ENCODE measurements at regions not wholly inside any gene's neighbourhood (a gene's known extent, or its start where the extent isn't known, plus 50 kb on each side); places are given as distances from the start of the nearest gene placed in this dataset.

- Mint-ChIP-seq H3K36me3 (ENCODE audit: low read depth) (no peaks in the 10 kb centered on the region), H3K27me3 (ENCODE audit: low read depth, poor library complexity) (no peaks in the 10 kb centered on the region), H3K4me3 (no peak overlapping the region), H3K9me3 (peaks cover 4% of the 10 kb centered on the region), H3K27ac (no peak overlapping the region), H3K4me1 (no peaks in the 10 kb centered on the region)
- DNase-seq = no peak
- TF ChIP-seq, protein P1, sequence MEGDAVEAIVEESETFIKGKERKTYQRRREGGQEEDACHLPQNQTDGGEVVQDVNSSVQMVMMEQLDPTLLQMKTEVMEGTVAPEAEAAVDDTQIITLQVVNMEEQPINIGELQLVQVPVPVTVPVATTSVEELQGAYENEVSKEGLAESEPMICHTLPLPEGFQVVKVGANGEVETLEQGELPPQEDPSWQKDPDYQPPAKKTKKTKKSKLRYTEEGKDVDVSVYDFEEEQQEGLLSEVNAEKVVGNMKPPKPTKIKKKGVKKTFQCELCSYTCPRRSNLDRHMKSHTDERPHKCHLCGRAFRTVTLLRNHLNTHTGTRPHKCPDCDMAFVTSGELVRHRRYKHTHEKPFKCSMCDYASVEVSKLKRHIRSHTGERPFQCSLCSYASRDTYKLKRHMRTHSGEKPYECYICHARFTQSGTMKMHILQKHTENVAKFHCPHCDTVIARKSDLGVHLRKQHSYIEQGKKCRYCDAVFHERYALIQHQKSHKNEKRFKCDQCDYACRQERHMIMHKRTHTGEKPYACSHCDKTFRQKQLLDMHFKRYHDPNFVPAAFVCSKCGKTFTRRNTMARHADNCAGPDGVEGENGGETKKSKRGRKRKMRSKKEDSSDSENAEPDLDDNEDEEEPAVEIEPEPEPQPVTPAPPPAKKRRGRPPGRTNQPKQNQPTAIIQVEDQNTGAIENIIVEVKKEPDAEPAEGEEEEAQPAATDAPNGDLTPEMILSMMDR (IDR thresholded peaks at IDR 0.05) = no peak
These were observed 377.7 kb downstream of the NUAK1 start for GRCh38 chr12:105761075-105761474.

- Mint-ChIP-seq H3K9me3 (peaks cover 7% of the 10 kb centered on the region), H3K4me3 (no peak overlapping the region), H3K36me3 (ENCODE audit: low read depth) (no peaks in the 10 kb centered on the region), H3K27ac (no peak overlapping the region), H3K4me1 (no peaks in the 10 kb centered on the region), H3K27me3 (ENCODE audit: low read depth, poor library complexity) (peaks cover 3% of the 10 kb centered on the region)
- no peak for DNase-seq
- TF ChIP-seq, protein P1 (IDR thresholded peaks at IDR 0.05) = no peak
These were observed 374.4 kb downstream of the NUAK1 start for GRCh38 chr12:105764216-105764835.

DNA sequence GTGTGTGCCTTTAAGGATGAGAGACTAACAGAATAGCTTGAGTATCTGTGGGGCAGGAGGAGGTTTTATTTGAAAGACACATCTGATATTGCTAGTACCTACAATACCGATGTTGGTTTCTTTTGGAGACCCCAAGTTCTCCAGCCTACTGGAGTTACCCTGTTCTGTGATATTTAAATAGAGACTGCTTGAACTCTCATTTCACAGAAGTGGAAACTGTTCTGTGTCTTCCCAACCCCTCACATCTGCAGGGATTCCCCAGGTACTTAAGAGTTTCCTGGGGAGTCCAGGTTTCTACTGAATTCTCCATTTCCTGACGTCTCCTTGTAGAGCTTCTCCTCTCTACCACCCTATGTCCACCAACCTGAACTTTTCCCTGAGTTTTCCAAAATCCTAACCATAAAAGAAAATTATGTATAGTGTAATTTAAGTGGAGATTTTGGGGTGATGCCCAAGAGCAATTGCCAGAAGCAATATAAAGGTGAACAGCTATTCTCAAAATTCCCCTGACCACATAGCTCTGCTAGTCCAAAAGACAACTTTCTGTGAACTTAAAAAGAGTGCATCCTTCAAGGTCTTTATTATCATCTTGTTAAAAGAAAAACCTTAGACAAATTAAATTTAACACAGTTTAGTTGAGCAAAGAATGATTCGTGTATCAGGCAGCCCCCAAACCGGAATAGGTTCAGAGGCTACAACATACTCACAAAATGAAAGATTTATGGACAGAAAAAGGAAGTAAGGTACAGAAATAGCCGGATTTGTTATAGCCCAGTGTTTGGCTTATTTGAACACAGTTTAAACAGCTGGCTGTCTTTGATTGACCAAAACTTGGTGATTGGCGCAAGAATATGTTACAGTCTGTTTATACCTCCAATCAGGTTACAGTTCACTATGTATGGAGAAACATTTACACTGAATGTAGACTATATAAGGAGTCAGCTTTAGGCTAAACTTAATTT, 373.4 kb downstream of the NUAK1 start:
- no peak for DNase-seq
- no peak overlapping the region for H3K4me3 Mint-ChIP-seq
- H3K4me1 Mint-ChIP-seq = no peaks in the 10 kb centered on the region
- TF ChIP-seq, protein P1 (IDR thresholded peaks at IDR 0.05) = no peak
- H3K27ac Mint-ChIP-seq = no peak overlapping the region
- peaks cover 3% of the 10 kb centered on the region for H3K27me3 Mint-ChIP-seq (ENCODE audit: low read depth, poor library complexity)
- H3K36me3 Mint-ChIP-seq (ENCODE audit: low read depth) = no peaks in the 10 kb centered on the region
- peaks cover 7% of the 10 kb centered on the region for H3K9me3 Mint-ChIP-seq

- Mint-ChIP-seq H3K9me3 (peaks cover 7% of the 10 kb centered on the region), H3K4me1 (no peaks in the 10 kb centered on the region)
- TF ChIP-seq, protein P1 (IDR thresholded peaks at IDR 0.05) = no peak
These were observed 372.7 kb downstream of the NUAK1 start for GRCh38 chr12:105766029-105766428.

GRCh38 chr12:105769486-105769885, 369.3 kb downstream of the NUAK1 start:
- Mint-ChIP-seq H3K4me1 (peaks cover 22% of the 10 kb centered on the region), H3K36me3 (ENCODE audit: low read depth) (no peaks in the 10 kb centered on the region), H3K4me3 (no peak overlapping the region), H3K9me3 (peaks cover 3% of the 10 kb centered on the region), H3K27me3 (ENCODE audit: low read depth, poor library complexity) (peaks cover 7% of the 10 kb centered on the region), H3K27ac (no peak overlapping the region)
- TF ChIP-seq, protein P1 (IDR thresholded peaks at IDR 0.05) = no peak
- no peak for DNase-seq

More at GRCh38 chr12:105766029-105766428, 372.7 kb downstream of the NUAK1 start:
- no peaks in the 10 kb centered on the region for H3K36me3 Mint-ChIP-seq (ENCODE audit: low read depth)
- H3K27me3 Mint-ChIP-seq (ENCODE audit: low read depth, poor library complexity) = peaks cover 7% of the 10 kb centered on the region
- H3K4me3 Mint-ChIP-seq = no peak overlapping the region
- H3K27ac Mint-ChIP-seq = no peak overlapping the region
- DNase-seq = no peak
